C4-2B (cell line): ENCODE measurements at regions not wholly inside any gene's neighbourhood (a gene's known extent, or its start where the extent isn't known, plus 50 kb on each side); places are given as distances from the start of the nearest gene placed in this dataset.

Source experiments
- ZFX ChIP-seq: fragments of 450-650 bp; IDR thresholded peaks from 2 replicates; pipeline ENCODE4 v1.6.1; 2017
- TF ChIP-seq, protein P1 (sequence below): fragments of 450-650 bp; conservative IDR thresholded peaks from 2 replicates; pipeline ENCODE4 v1.5.1; 2017; ENCODE audit warnings: mild to moderate bottlenecking

- TF ChIP-seq, protein P1, sequence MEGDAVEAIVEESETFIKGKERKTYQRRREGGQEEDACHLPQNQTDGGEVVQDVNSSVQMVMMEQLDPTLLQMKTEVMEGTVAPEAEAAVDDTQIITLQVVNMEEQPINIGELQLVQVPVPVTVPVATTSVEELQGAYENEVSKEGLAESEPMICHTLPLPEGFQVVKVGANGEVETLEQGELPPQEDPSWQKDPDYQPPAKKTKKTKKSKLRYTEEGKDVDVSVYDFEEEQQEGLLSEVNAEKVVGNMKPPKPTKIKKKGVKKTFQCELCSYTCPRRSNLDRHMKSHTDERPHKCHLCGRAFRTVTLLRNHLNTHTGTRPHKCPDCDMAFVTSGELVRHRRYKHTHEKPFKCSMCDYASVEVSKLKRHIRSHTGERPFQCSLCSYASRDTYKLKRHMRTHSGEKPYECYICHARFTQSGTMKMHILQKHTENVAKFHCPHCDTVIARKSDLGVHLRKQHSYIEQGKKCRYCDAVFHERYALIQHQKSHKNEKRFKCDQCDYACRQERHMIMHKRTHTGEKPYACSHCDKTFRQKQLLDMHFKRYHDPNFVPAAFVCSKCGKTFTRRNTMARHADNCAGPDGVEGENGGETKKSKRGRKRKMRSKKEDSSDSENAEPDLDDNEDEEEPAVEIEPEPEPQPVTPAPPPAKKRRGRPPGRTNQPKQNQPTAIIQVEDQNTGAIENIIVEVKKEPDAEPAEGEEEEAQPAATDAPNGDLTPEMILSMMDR, result peak; percentile 71
- no peak for TF ChIP-seq ZFX
Observed at GRCh38 chr6:122033564-122034181, 365.8 kb upstream of the HSF2 start.
